ENCODE measurements at regions not wholly inside any gene's neighbourhood (a gene's known extent, or its start where the extent isn't known, plus 50 kb on each side); places are given as distances from the start of the nearest gene placed in this dataset.

- DNase-seq (ENCODE audit: extremely low spot score) = no peak
- TF ChIP-seq CTCF (IDR thresholded peaks at IDR 0.05; ENCODE audit: control extremely low read depth, extremely low read depth, low read depth, missing control alignments) = no peak
- ChIA-PET POLR2A (no interaction called here), CTCF (no interaction called here)
Measured at GRCh38 chr11:82373781-82374542, 359.7 kb downstream of the FAM181B start.

DNA sequence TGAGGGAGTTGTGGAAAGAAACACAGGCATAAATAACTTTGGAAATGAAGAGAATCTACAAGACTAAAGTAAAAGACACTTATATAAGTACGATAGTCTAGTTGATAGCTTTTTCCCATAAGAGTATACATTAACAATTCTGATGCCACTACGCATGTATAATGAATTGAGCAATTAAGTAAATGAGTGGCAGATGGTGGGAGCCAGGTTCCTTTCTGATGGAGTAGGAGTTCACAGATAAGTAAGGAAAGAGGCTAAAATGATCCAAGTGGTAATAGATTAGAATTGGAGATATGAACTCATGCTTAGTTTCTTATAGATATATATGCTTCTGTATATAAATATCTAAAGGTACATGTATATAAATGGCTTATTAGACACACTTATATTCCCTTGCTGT is 368.3 kb downstream of the FAM181B start:
- TF ChIP-seq CTCF (IDR thresholded peaks at IDR 0.05; ENCODE audit: control extremely low read depth, extremely low read depth, low read depth, missing control alignments) = no peak
- no peak for DNase-seq (ENCODE audit: extremely low spot score)
- ChIA-PET POLR2A (no interaction called here), CTCF (interaction anchor here (1.1 kb wide), 1 partner anchor 32 kb away, joined by 3 read pairs; no protein-coding TSS in a partner anchor)

GRCh38 chr11:82356316-82356715 is 377.3 kb downstream of the FAM181B start:
- no peak for TF ChIP-seq CTCF (IDR thresholded peaks at IDR 0.05; ENCODE audit: control extremely low read depth, extremely low read depth, low read depth, missing control alignments)
- DNase-seq (ENCODE audit: extremely low spot score) = no peak
- ChIA-PET POLR2A (interaction anchor here (0.6 kb wide), 1 partner anchor 713 kb away, joined by 5 read pairs; no protein-coding TSS in a partner anchor), CTCF (interaction anchor here (1.6 kb wide), 1 partner anchor 50 kb away, joined by 3 read pairs; no protein-coding TSS in a partner anchor)

GRCh38 chr11:82355313-82355823 is 378.3 kb downstream of the FAM181B start:
- DNase-seq (ENCODE audit: extremely low spot score) = no peak
- TF ChIP-seq CTCF (IDR thresholded peaks at IDR 0.05; ENCODE audit: control extremely low read depth, extremely low read depth, low read depth, missing control alignments) = no peak
- POLR2A ChIA-PET = no interaction called here
- CTCF ChIA-PET = interaction anchor here (1.6 kb wide), 1 partner anchor 49 kb away, joined by 3 read pairs; no protein-coding TSS in a partner anchor

DNA sequence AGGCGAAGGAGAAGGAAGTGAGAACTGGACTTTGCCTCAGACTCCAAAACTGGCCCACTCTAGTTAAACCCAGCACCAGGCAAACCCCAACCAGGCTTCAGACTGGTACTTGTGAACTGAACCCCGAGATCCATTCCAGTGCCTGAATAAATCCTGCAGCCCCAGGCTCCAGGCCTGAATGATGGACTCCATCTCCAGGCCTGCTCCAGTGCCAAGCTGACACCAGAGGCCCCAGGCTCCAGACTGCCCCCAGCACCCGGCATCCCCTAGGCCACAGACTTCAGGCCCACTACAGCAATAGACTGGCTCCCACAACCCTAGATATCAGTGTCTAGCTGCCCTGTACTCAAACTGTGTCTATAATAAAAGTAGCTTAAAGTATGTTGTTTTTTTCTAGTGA is 406.8 kb downstream of the FAM181B start:
- no peak for DNase-seq (ENCODE audit: extremely low spot score)
- CTCF ChIA-PET = no interaction called here
- no peak for TF ChIP-seq CTCF (IDR thresholded peaks at IDR 0.05; ENCODE audit: control extremely low read depth, extremely low read depth, low read depth, missing control alignments)
- POLR2A ChIA-PET = no interaction called here

DNA sequence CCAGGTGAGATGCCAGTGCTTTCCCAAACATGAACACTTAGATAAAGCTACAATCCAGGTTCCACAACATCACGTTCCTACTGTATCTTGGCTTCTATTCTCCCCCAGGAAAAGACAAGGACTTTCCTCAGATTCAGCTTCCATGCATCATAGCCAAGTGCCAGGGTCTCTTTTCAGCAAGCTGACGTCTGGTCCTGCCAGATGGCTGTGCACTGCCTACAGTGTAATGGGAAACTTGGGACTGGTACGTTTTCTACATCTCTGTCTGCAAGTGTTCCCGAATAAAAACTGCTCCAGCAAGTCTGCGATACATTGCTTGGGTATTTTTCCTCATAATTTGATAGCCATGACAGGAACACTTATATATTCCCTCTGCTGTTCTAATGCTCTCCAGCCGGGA is 412.5 kb downstream of the FAM181B start:
- ChIA-PET POLR2A (no interaction called here), CTCF (no interaction called here)
- no peak for DNase-seq (ENCODE audit: extremely low spot score)
- TF ChIP-seq CTCF (IDR thresholded peaks at IDR 0.05; ENCODE audit: control extremely low read depth, extremely low read depth, low read depth, missing control alignments) = no peak
